ENCODE measurements at regions not wholly inside any gene's neighbourhood (a gene's known extent, or its start where the extent isn't known, plus 50 kb on each side); places are given as distances from the start of the nearest gene placed in this dataset.

DNA sequence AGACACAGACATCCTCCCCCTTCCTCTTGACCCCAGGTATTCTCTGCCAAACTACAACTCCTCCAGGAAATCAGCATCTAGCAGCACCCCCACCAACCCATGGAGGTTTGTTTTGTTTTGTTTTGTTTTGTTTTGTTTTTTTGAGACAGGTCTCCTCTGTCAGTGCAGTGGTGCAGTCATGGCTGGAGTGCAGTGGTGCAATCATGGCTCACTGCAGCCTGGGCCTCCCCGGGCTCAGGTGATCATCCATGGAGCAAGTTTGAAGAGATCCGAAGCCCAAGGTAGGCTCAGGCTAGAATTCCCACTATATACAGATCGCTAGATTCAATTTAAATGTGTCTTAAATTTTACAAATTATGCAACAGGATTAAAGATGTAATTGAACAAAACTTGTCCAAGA lies 518.2 kb upstream of the ARID1B start:
- Histone ChIP-seq H3K27me3 (no peaks in the 10 kb centered on the region), H3K4me3 (no peak overlapping the region), H3K9me3 (no peaks in the 10 kb centered on the region), H3K4me1 (no peaks in the 10 kb centered on the region), H3K36me3 (no peaks in the 10 kb centered on the region), H3K27ac (no peak overlapping the region)
- no peak for DNase-seq (ENCODE audit: low spot score in 2 of 2)
- no peak for TF ChIP-seq POLR2A (IDR thresholded peaks at IDR 0.05)
- TF ChIP-seq, protein P1, sequence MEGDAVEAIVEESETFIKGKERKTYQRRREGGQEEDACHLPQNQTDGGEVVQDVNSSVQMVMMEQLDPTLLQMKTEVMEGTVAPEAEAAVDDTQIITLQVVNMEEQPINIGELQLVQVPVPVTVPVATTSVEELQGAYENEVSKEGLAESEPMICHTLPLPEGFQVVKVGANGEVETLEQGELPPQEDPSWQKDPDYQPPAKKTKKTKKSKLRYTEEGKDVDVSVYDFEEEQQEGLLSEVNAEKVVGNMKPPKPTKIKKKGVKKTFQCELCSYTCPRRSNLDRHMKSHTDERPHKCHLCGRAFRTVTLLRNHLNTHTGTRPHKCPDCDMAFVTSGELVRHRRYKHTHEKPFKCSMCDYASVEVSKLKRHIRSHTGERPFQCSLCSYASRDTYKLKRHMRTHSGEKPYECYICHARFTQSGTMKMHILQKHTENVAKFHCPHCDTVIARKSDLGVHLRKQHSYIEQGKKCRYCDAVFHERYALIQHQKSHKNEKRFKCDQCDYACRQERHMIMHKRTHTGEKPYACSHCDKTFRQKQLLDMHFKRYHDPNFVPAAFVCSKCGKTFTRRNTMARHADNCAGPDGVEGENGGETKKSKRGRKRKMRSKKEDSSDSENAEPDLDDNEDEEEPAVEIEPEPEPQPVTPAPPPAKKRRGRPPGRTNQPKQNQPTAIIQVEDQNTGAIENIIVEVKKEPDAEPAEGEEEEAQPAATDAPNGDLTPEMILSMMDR (IDR thresholded peaks at IDR 0.05) = no peak
- no peak for TF ChIP-seq POLR2AphosphoS5 (IDR thresholded peaks at IDR 0.05)
- intact Hi-C loops (cut with DNase I; ENCODE audit: low total_unique reads) = no loop called here

DNA sequence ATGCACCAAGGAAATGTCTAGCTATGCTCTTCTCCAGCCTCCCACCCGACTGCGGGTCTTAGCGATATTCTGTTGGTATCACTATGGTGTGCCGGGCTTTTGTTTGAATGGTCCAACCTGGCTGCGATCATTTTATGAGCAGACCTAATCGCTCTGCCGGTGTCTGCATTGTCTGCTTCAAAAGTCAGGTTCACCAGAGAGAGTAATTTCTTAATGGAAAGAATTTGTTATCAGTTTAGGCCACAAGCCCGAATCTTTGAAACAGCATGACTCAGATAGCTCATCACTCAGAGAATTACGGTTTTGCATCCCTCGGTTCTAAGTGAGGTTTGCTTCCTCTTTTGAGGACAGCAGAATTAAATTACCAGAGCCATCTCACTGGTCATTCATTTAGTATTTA lies 521.0 kb upstream of the ARID1B start:
- intact Hi-C loops (cut with DNase I; ENCODE audit: low total_unique reads) = no loop called here
- no peak for DNase-seq (ENCODE audit: low spot score in 2 of 2)
- no peaks in the 10 kb centered on the region for H3K27me3 ChIP-seq
- H3K36me3 ChIP-seq = no peaks in the 10 kb centered on the region
- no peak overlapping the region for H3K4me3 ChIP-seq
- H3K4me1 ChIP-seq = no peaks in the 10 kb centered on the region
- TF ChIP-seq, protein P1 (IDR thresholded peaks at IDR 0.05) = no peak
- TF ChIP-seq POLR2A (IDR thresholded peaks at IDR 0.05) (no peak), POLR2AphosphoS5 (IDR thresholded peaks at IDR 0.05) (no peak)
- no peaks in the 10 kb centered on the region for H3K9me3 ChIP-seq
- no peak overlapping the region for H3K27ac ChIP-seq

DNA sequence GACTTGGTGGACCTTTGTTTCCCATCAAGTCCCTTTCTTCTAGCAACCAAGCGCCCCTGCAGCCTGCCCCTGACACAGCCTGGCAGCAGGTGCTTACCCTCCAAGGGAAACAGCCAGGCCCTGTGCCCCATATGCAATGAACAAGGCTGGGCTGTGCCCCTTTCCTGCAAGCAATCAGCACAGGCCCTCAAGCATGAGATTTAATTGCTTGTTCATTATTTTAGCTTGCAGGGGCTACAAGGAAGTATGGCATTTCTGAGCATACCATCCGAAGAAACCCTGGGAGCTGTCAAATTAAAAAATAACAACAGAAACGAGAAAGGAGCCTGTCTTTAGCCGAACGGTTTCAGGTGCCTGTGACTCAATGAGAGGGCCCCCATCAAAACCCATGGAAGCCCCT lies 522.9 kb upstream of the ARID1B start:
- Histone ChIP-seq H3K27ac (no peak overlapping the region), H3K4me3 (no peak overlapping the region)

DNA sequence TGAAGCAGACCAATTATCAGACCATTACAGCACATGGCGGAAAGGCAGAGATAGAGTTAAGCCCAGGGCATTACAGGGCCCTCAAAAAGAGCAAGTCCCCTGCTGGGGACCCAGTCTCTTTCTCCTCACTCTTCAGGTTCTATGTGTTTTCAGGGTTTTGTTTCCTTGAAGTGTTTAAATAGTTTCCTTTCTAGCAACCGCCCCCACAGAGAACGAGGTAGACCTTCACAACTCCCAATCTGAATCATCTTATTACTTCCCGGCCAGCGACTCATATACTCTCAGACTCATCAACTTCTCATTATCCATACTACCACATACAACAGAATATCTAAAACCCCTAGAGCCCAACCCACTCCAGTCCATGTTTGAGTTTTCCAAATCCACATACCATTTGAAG lies 526.6 kb upstream of the ARID1B start:
- no peaks in the 10 kb centered on the region for H3K4me1 ChIP-seq
- H3K4me3 ChIP-seq = no peak overlapping the region
- no peaks in the 10 kb centered on the region for H3K9me3 ChIP-seq
- intact Hi-C loops (cut with DNase I; ENCODE audit: low total_unique reads) = no loop called here
- TF ChIP-seq POLR2A (IDR thresholded peaks at IDR 0.05) = no peak
- TF ChIP-seq POLR2AphosphoS5 (IDR thresholded peaks at IDR 0.05) = no peak
- TF ChIP-seq, protein P1 (IDR thresholded peaks at IDR 0.05) = no peak
- no peaks in the 10 kb centered on the region for H3K27me3 ChIP-seq
- no peaks in the 10 kb centered on the region for H3K36me3 ChIP-seq
- DNase-seq (ENCODE audit: low spot score in 2 of 2) = no peak
- H3K27ac ChIP-seq = no peak overlapping the region

More for the DNA sequence above, 522.9 kb upstream of the ARID1B start:
- Histone ChIP-seq H3K36me3 (no peaks in the 10 kb centered on the region), H3K9me3 (no peaks in the 10 kb centered on the region), H3K27me3 (no peaks in the 10 kb centered on the region), H3K4me1 (no peaks in the 10 kb centered on the region)
- DNase-seq (ENCODE audit: low spot score in 2 of 2) = no peak
- intact Hi-C loops (cut with DNase I; ENCODE audit: low total_unique reads) = no loop called here
- TF ChIP-seq, protein P1 (IDR thresholded peaks at IDR 0.05) = no peak
- TF ChIP-seq POLR2A (IDR thresholded peaks at IDR 0.05) = no peak
- no peak for TF ChIP-seq POLR2AphosphoS5 (IDR thresholded peaks at IDR 0.05)

DNA sequence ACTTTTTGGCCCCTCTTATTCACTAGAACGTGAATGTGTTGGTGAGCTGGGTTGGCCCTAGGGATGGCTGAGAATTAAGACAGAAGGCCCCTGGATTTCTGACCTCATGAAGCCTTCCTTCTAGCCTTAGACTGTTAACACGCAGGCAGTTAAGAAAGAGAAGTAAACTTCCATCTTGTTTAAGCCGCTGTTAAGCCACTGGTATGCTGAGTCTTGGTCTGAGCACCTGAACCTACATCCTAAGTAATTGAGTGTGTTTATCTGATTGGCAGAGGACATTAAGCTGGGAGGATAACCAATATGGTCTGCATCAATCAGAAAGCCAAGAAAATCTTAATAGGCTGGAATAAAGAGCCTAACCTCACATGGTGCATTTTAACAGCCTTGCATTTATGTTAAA lies 535.0 kb upstream of the ARID1B start:
- H3K27me3 ChIP-seq = no peaks in the 10 kb centered on the region
- H3K4me1 ChIP-seq = no peaks in the 10 kb centered on the region
- H3K4me3 ChIP-seq = no peak overlapping the region
- H3K9me3 ChIP-seq = no peaks in the 10 kb centered on the region
- no peak for DNase-seq (ENCODE audit: low spot score in 2 of 2)
- TF ChIP-seq POLR2AphosphoS5 (IDR thresholded peaks at IDR 0.05) (no peak), POLR2A (IDR thresholded peaks at IDR 0.05) (no peak)
- TF ChIP-seq, protein P1 (IDR thresholded peaks at IDR 0.05) = no peak
- H3K36me3 ChIP-seq = no peaks in the 10 kb centered on the region
- no peak overlapping the region for H3K27ac ChIP-seq
- intact Hi-C loops (cut with DNase I; ENCODE audit: low total_unique reads) = no loop called here

All from breast epithelium (tissue), 4 donors.